B cell (primary cell): ENCODE measurements at regions not wholly inside any gene's neighbourhood (a gene's known extent, or its start where the extent isn't known, plus 50 kb on each side); places are given as distances from the start of the nearest gene placed in this dataset.

Source experiments
- ATAC-seq: fragments of 200-7000 bp; cut with Tn5 transposase; one replicate; pipeline ENCODE4 v1.10.0; 2021; ENCODE audit warnings: low read depth, mild to moderate bottlenecking, moderate number of reproducible peaks, moderate library complexity
- CTCF ChIA-PET: fragments of 350-600 bp; sonication (Branson Sonifier 250); formaldehyde crosslinking; loops from one replicate; lab custom pipeline; 2021; ENCODE audit warnings: antibody characterized with exemption, inconsistent platforms; lab: Charles Lee
- POLR2A ChIA-PET: fragments of 350-600 bp; sonication (Branson Sonifier 250); formaldehyde crosslinking; loops from one replicate; lab custom pipeline; 2021; ENCODE audit warnings: antibody characterized with exemption; lab: Charles Lee
- DNase-seq: peaks from one replicate; pipeline ENCODE4 v3.0.0; 2013
- H2AFZ ChIP-seq: 2 replicates; pipeline ENCODE4 v1.6.1; 2012; ENCODE audit warnings: mild to moderate bottlenecking, low read depth, low read length; ENCODE audit not compliant: insufficient read depth, poor library complexity, severe bottlenecking
- H3K27ac ChIP-seq, 2 donors: 1 replicate in 1 of 2; 2 replicates in 1 of 2; pipeline ENCODE4 v1.5.1; 2012 to 2013; ENCODE audit warnings: low read length in 2 of 2, mild to moderate bottlenecking in 2 of 2, moderate library complexity in 1 of 2
- H3K27me3 ChIP-seq, 4 experiments: fragments of 200-600 bp in 1 of 4; sonication (generic) in 1 of 4; replicated peaks in 1 of 4; 1 replicate in 2 of 4; 2 replicates in 2 of 4; pipeline versions ENCODE4 v1.6.1 to v1.7.0; 2013 to 2016; ENCODE audit warnings: low read length in 3 of 4, mild to moderate bottlenecking in 2 of 4, mixed read lengths in 1 of 4, moderate library complexity in 1 of 4; ENCODE audit not compliant: insufficient read depth in 4 of 4, control insufficient read depth in 3 of 4; ENCODE audit errors: control extremely low read depth in 1 of 4
- H3K36me3 ChIP-seq, 2 experiments: replicated peaks in 1 of 2; 1 replicate in 1 of 2; 2 replicates in 1 of 2; pipeline versions ENCODE4 v1.6.1 to v1.7.1; 2013; ENCODE audit warnings: low read length in 1 of 2; ENCODE audit not compliant: insufficient read depth in 2 of 2, control insufficient read depth in 1 of 2; ENCODE audit errors: control extremely low read depth in 1 of 2, extremely low read depth in 1 of 2
- H3K4me1 ChIP-seq, 2 donors: fragments of 200-600 bp in 1 of 2; sonication (generic) in 1 of 2; 1 replicate in 1 of 2; 2 replicates in 1 of 2; pipeline versions ENCODE4 v1.5.1 to v1.6.1; 2013 to 2017; ENCODE audit warnings: low read length in 2 of 2; ENCODE audit not compliant: control insufficient read depth in 2 of 2, insufficient read depth in 2 of 2
- H3K4me2 ChIP-seq: replicated peaks from 2 replicates; pipeline ENCODE3; 2012; ENCODE audit warnings: mild to moderate bottlenecking, low read depth, low read length; ENCODE audit not compliant: poor library complexity, severe bottlenecking
- H3K4me3 ChIP-seq, 5 experiments: fragments of 200-600 bp in 1 of 5; sonication (generic) in 1 of 5; 1 replicate in 3 of 5; 2 replicates in 2 of 5; pipeline versions ENCODE4 v1.5.1 to v1.7.0; 2011 to 2016; ENCODE audit warnings: low read length in 4 of 5, mild to moderate bottlenecking in 4 of 5, low read depth in 2 of 5, control low read depth in 1 of 5, moderate library complexity in 1 of 5; ENCODE audit not compliant: insufficient read depth in 1 of 5; ENCODE audit errors: control extremely low read depth in 1 of 5, extremely low read depth in 1 of 5
- H3K79me2 ChIP-seq: fragments of 200-600 bp; sonication (generic); one replicate; pipeline ENCODE4 v1.6.0; 2016; ENCODE audit warnings: low read length; ENCODE audit not compliant: control insufficient read depth, insufficient read depth
- H3K9ac ChIP-seq: fragments of 200-600 bp; sonication (generic); 2 replicates; pipeline ENCODE4 v1.6.1; 2017; ENCODE audit warnings: mild to moderate bottlenecking, low read length, moderate library complexity
- H3K9me3 ChIP-seq, 3 donors: one replicate each; pipeline versions ENCODE4 v1.6.1 to v1.7.1; 2013; ENCODE audit warnings: low read length in 2 of 3; ENCODE audit not compliant: control insufficient read depth in 2 of 3, insufficient read depth in 1 of 3; ENCODE audit errors: control extremely low read depth in 1 of 3
- H4K20me1 ChIP-seq: 2 replicates; pipeline ENCODE4 v1.6.0; 2012; ENCODE audit warnings: mild to moderate bottlenecking, low read length; ENCODE audit not compliant: insufficient read depth, control insufficient read depth, poor library complexity, severe bottlenecking
- H3K27ac Mint-ChIP-seq: one replicate; pipeline ENCODE4 v1.8.0; 2021; ENCODE audit warnings: mixed read lengths
- H3K27me3 Mint-ChIP-seq: one replicate; pipeline ENCODE4 v1.8.0; 2021; ENCODE audit warnings: mixed read lengths
- H3K4me1 Mint-ChIP-seq: one replicate; pipeline ENCODE4 v1.8.0; 2021; ENCODE audit warnings: mixed read lengths
- H3K4me3 Mint-ChIP-seq: one replicate; pipeline ENCODE4 v1.8.0; 2021; ENCODE audit warnings: mixed read lengths
- H3K9me3 Mint-ChIP-seq: one replicate; pipeline ENCODE4 v1.8.0; 2022; ENCODE audit warnings: mixed read lengths; ENCODE audit not compliant: insufficient read depth
- CTCF ChIP-seq: fragments of 200-600 bp; IDR thresholded peaks from one replicate; pipeline ENCODE4 v1.8.0; 2022; ENCODE audit warnings: antibody characterized with exemption, mild to moderate bottlenecking
- EZH2 ChIP-seq: IDR thresholded peaks from 2 replicates; pipeline ENCODE4 v1.6.1; 2012; ENCODE audit warnings: borderline replicate concordance, low read depth, mild to moderate bottlenecking, moderate library complexity, low read length; ENCODE audit not compliant: insufficient read depth, poor library complexity, severe bottlenecking
- WGBS: methylation state at CpG from one replicate; pipeline ENCODE4 v1.1.5; 2013; ENCODE audit warnings: missing lambda C conversion rate; ENCODE audit not compliant: insufficient coverage; 5-methylcytosine and 5-hydroxymethylcytosine counted together
- intact Hi-C: fragments of 100-400 bp; cut with micrococcal nuclease; formaldehyde crosslinking; loops from one replicate; pipeline ENCODE4 v1.10.0; 2022

- Histone ChIP-seq H3K4me1 (no peaks in the 10 kb centered on the region), H3K9me3 (no peaks in the 10 kb centered on the region), H4K20me1 (no peaks in the 10 kb centered on the region), H3K27ac (no peak overlapping the region), H3K4me2 (no peak overlapping the region), H3K79me2 (no peaks in the 10 kb centered on the region), H3K36me3 (no peaks in the 10 kb centered on the region), H3K27me3 (no peaks in the 10 kb centered on the region), H3K4me3 (no peak overlapping the region), H3K9ac (no peak overlapping the region), H2AFZ (no peak overlapping the region)
- POLR2A ChIA-PET, result no interaction called here
- intact Hi-C loops, result no loop called here
- H3K4me1 Mint-ChIP-seq, result no peaks in the 10 kb centered on the region
- CTCF ChIA-PET, result no interaction called here
- no peak overlapping the region for H3K27ac Mint-ChIP-seq
- DNase-seq, result no peak
- 86% methylated on average over 4 of the region's 10 CpGs for WGBS
- no peaks in the 10 kb centered on the region for H3K27me3 Mint-ChIP-seq
- no peak for ATAC-seq
- TF ChIP-seq CTCF (no peak), EZH2 (no peak)
- H3K9me3 Mint-ChIP-seq, result peaks cover 4% of the 10 kb centered on the region
- H3K4me3 Mint-ChIP-seq, result no peak overlapping the region
These were observed 642.3 kb downstream of the TBL1XR1 start for GRCh38 chr3:176554791-176555654.

- Histone ChIP-seq H3K9me3 (no peaks in the 10 kb centered on the region), H3K9ac (no peak overlapping the region), H3K4me3 (no peak overlapping the region), H3K79me2 (no peaks in the 10 kb centered on the region), H2AFZ (no peak overlapping the region), H3K36me3 (no peaks in the 10 kb centered on the region), H3K27ac (no peak overlapping the region), H3K4me2 (no peak overlapping the region), H3K27me3 (no peaks in the 10 kb centered on the region), H4K20me1 (no peaks in the 10 kb centered on the region), H3K4me1 (no peaks in the 10 kb centered on the region)
- POLR2A ChIA-PET, result no interaction called here
- CTCF ChIA-PET, result no interaction called here
- intact Hi-C loops, result no loop called here
- Mint-ChIP-seq H3K27me3 (no peaks in the 10 kb centered on the region), H3K9me3 (peaks cover 6% of the 10 kb centered on the region), H3K27ac (no peak overlapping the region), H3K4me3 (no peak overlapping the region), H3K4me1 (no peaks in the 10 kb centered on the region)
- ATAC-seq (no peak), DNase-seq (no peak)
- WGBS, result no CpG with 5 or more reads among the region's 2 CpGs
- TF ChIP-seq EZH2 (no peak), CTCF (no peak)
These were observed 643.0 kb downstream of the TBL1XR1 start for GRCh38 chr3:176554264-176554663.
